WTC11 (cell line): ENCODE measurements at regions not wholly inside any gene's neighbourhood (a gene's known extent, or its start where the extent isn't known, plus 50 kb on each side); places are given as distances from the start of the nearest gene placed in this dataset.

Experiments
- CTCF ChIP-seq: fragments of 200-600 bp; IDR thresholded peaks from 2 replicates; pipeline ENCODE4 v1.8.0; 2022; ENCODE audit warnings: antibody characterized with exemption
- OVOL2 ChIP-seq: fragments of 250-450 bp; sonication (Bioruptor Pico); IDR thresholded peaks from 2 replicates; pipeline ENCODE4 v1.9.0; 2021; ENCODE audit warnings: mild to moderate bottlenecking, borderline replicate concordance
- RELA ChIP-seq: sonication (generic); formaldehyde crosslinking; IDR thresholded peaks from 2 replicates; pipeline ENCODE4 v1.8.1; 2022; ENCODE audit warnings: missing genetic modification reagents, mild to moderate bottlenecking, borderline replicate concordance
- TF ChIP-seq, protein P1 (sequence below): sonication (generic); formaldehyde crosslinking; IDR thresholded peaks from 2 replicates; pipeline ENCODE4 v1.8.1; 2023; ENCODE audit warnings: mild to moderate bottlenecking, missing genetic modification reagents, moderate library complexity

DNA sequence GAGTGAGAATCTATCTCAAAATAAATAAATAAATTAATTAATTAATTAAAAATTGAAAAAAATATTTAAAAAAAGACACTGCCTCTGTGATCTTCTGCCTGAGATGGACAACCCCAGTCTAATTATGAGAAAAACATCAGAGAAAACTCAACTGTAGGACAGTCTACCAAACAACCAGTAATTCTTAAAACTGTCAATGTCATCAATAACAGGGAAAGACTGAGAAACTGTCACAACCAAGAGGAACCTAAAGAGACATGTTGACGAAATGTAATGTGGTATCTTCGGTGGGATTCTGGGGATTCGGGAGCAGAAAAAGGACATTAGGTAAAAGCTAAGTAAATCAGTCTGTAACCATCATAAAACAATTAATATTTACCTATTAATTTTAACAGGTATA is 265.4 kb upstream of the LMCD1 start:
- TF ChIP-seq CTCF (no peak), OVOL2 (no peak), RELA (no peak)
- TF ChIP-seq, protein P1, sequence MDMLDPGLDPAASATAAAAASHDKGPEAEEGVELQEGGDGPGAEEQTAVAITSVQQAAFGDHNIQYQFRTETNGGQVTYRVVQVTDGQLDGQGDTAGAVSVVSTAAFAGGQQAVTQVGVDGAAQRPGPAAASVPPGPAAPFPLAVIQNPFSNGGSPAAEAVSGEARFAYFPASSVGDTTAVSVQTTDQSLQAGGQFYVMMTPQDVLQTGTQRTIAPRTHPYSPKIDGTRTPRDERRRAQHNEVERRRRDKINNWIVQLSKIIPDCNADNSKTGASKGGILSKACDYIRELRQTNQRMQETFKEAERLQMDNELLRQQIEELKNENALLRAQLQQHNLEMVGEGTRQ (CRISPR knock-in tag): no peak
